Activated CD4-positive, alpha-beta T cell treated with anti-CD3 and anti-CD28 coated beads, Interleukin-2, amount 10 ng/mL, durations not matched to agents 7 days and 5 days (primary cell): ENCODE measurements at regions not wholly inside any gene's neighbourhood (a gene's known extent, or its start where the extent isn't known, plus 50 kb on each side); places are given as distances from the start of the nearest gene placed in this dataset.

ENCODE experiments used
- CTCF ChIA-PET: fragments of 350-600 bp; sonication (Branson Sonifier 250); formaldehyde crosslinking; loops from one replicate; lab custom pipeline; 2021; ENCODE audit warnings: antibody characterized with exemption; lab: Charles Lee
- POLR2A ChIA-PET: fragments of 350-600 bp; sonication (Branson Sonifier 250); formaldehyde crosslinking; loops from one replicate; lab custom pipeline; 2021; ENCODE audit warnings: antibody characterized with exemption; lab: Charles Lee
- DNase-seq: peaks from one replicate; pipeline ENCODE4 v3.0.0-alpha.2; 2020
- H3K27ac Mint-ChIP-seq: one replicate; pipeline ENCODE4 v1.8.0; 2021; ENCODE audit warnings: mild to moderate bottlenecking, moderate library complexity, mixed read lengths
- H3K27me3 Mint-ChIP-seq: one replicate; pipeline ENCODE4 v1.8.0; 2021; ENCODE audit warnings: mixed read lengths
- H3K36me3 Mint-ChIP-seq: one replicate; pipeline ENCODE4 v1.8.0; 2021; ENCODE audit warnings: low read depth, mixed read lengths
- H3K4me1 Mint-ChIP-seq: one replicate; pipeline ENCODE4 v1.8.0; 2021; ENCODE audit warnings: mixed read lengths
- H3K4me3 Mint-ChIP-seq: one replicate; pipeline ENCODE4 v1.8.0; 2021; ENCODE audit warnings: mild to moderate bottlenecking, moderate library complexity, mixed read lengths
- H3K9me3 Mint-ChIP-seq: one replicate; pipeline ENCODE4 v1.8.0; 2021; ENCODE audit warnings: mixed read lengths

GRCh38 chr16:51355875-51356274 is 204.8 kb upstream of the SALL1 start:
- H3K9me3 Mint-ChIP-seq: no peaks in the 10 kb centered on the region

GRCh38 chr16:51355195-51355594 is 204.1 kb upstream of the SALL1 start:
- DNase-seq: no peak
- H3K36me3 Mint-ChIP-seq: no peaks in the 10 kb centered on the region
- H3K27ac Mint-ChIP-seq: no peak overlapping the region
- H3K27me3 Mint-ChIP-seq: no peaks in the 10 kb centered on the region
- ChIA-PET POLR2A (no interaction called here), CTCF (no interaction called here)
- H3K4me1 Mint-ChIP-seq: no peaks in the 10 kb centered on the region
- no peaks in the 10 kb centered on the region for H3K9me3 Mint-ChIP-seq
- no peak overlapping the region for H3K4me3 Mint-ChIP-seq

More at GRCh38 chr16:51355875-51356274, 204.8 kb upstream of the SALL1 start:
- no peaks in the 10 kb centered on the region for H3K4me1 Mint-ChIP-seq
- DNase-seq: no peak
- no peak overlapping the region for H3K27ac Mint-ChIP-seq
- no peaks in the 10 kb centered on the region for H3K36me3 Mint-ChIP-seq
- no peak overlapping the region for H3K4me3 Mint-ChIP-seq
- CTCF ChIA-PET: interaction anchor here (0.6 kb wide), 1 partner anchor 100 kb away, joined by 3 read pairs; no protein-coding TSS in a partner anchor
- POLR2A ChIA-PET: no interaction called here
- no peaks in the 10 kb centered on the region for H3K27me3 Mint-ChIP-seq

GRCh38 chr16:51353055-51353454 is 202.0 kb upstream of the SALL1 start:
- Mint-ChIP-seq H3K4me1 (no peaks in the 10 kb centered on the region), H3K27me3 (no peaks in the 10 kb centered on the region), H3K36me3 (no peaks in the 10 kb centered on the region), H3K4me3 (no peak overlapping the region), H3K9me3 (no peaks in the 10 kb centered on the region), H3K27ac (no peak overlapping the region)
- DNase-seq: no peak
- POLR2A ChIA-PET: no interaction called here
- CTCF ChIA-PET: no interaction called here

DNA sequence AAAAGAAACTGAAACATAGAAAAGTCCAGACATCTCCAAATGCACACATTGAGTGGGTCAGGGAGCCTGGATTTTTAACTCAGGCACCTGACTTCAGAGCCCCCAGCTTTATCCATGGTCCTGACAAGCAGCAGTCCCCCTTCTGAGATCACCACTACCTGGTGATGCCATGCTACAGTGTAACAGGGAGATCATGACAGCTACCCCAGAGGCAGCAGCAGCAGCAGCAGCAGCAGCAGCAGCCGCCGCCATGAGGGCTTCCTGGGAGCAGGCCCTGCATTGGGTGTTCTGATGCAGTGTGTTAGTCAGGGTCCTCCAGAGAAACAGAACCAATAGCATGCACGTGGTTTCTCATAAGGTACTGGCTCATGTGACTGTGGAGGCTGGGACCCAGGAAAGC is 198.6 kb upstream of the SALL1 start:
- H3K9me3 Mint-ChIP-seq: no peaks in the 10 kb centered on the region
- POLR2A ChIA-PET: no interaction called here
- no peak overlapping the region for H3K4me3 Mint-ChIP-seq
- no peaks in the 10 kb centered on the region for H3K4me1 Mint-ChIP-seq
- H3K27ac Mint-ChIP-seq: no peak overlapping the region
- no peaks in the 10 kb centered on the region for H3K36me3 Mint-ChIP-seq
- CTCF ChIA-PET: interaction anchor here (0.6 kb wide), 1 partner anchor 452 kb away, joined by 3 read pairs; no protein-coding TSS in a partner anchor
- H3K27me3 Mint-ChIP-seq: no peaks in the 10 kb centered on the region
- DNase-seq: no peak

DNA sequence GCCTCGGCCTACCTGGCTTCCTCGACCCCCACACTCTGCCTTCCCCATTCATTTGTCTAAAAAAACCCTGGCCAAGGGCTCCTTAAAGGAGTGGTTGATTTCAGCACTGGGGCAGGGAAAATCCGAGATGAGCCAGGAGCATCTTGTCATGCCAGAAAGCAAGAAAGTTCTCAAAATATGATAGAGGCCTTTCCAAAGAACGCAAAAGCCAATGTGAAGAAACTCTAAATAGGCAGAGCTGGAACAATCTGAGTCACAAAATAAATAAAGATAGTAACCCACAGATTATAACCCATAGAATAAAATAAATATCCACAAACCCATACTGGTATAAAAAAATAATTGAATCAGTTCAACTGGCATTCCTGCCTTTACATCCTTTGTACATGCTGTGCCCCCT is 192.3 kb upstream of the SALL1 start:
- no peak for DNase-seq
- CTCF ChIA-PET: no interaction called here
- H3K27ac Mint-ChIP-seq: no peak overlapping the region

DNA sequence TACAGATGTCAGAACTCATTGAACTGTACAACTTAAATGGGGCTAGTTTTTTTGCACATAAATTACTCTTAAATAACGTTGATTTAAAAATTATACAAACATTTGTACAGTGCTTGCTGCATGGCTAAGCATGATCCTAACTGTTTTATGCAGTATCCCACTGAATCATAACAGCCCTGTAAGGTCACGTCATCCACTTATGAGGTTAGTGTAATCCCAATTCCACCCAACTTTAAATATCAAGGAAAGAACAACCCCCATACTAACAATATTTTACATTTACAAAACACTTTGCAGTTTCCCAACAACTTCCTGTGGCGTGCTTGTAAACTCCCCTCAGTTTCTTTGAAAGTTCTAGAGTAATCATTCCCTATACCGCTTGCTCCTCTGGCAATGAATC is 190.1 kb upstream of the SALL1 start:
- POLR2A ChIA-PET: no interaction called here
- CTCF ChIA-PET: no interaction called here
- Mint-ChIP-seq H3K36me3 (no peaks in the 10 kb centered on the region), H3K4me1 (no peaks in the 10 kb centered on the region), H3K27me3 (no peaks in the 10 kb centered on the region), H3K9me3 (no peaks in the 10 kb centered on the region), H3K4me3 (no peak overlapping the region), H3K27ac (no peak overlapping the region)
- no peak for DNase-seq

More for the DNA sequence above, 192.3 kb upstream of the SALL1 start:
- Mint-ChIP-seq H3K27me3 (no peaks in the 10 kb centered on the region), H3K4me3 (no peak overlapping the region), H3K4me1 (no peaks in the 10 kb centered on the region), H3K36me3 (no peaks in the 10 kb centered on the region), H3K9me3 (no peaks in the 10 kb centered on the region)
- POLR2A ChIA-PET: no interaction called here

- H3K9me3 Mint-ChIP-seq: no peaks in the 10 kb centered on the region
- ChIA-PET POLR2A (no interaction called here), CTCF (no interaction called here)
- H3K27me3 Mint-ChIP-seq: no peaks in the 10 kb centered on the region
- DNase-seq: no peak
- H3K4me1 Mint-ChIP-seq: no peaks in the 10 kb centered on the region
- H3K36me3 Mint-ChIP-seq: no peaks in the 10 kb centered on the region
- H3K27ac Mint-ChIP-seq: no peak overlapping the region
- H3K4me3 Mint-ChIP-seq: no peak overlapping the region
Measured at GRCh38 chr16:51337662-51338061, 186.6 kb upstream of the SALL1 start.

DNA sequence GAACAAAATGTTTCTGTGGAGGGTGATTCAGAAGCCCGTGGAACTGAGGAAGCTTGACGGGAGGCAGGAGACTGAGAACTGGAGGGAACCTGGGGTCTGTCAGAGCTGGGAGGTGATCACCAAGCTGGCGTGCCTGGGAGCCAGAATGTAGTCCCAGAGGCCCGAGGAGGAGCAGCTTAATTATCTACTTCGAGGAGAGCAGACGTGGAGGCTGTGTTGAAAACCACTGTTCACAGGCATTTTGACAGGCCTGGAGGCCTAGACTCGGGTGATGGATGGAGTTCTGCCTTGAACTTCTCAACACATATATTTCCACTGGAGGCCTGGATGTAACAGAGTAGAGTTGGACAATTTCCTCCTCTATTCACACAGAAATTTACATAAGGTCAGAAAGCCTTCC is 177.7 kb upstream of the SALL1 start:
- no peak for DNase-seq
- H3K4me1 Mint-ChIP-seq: no peaks in the 10 kb centered on the region
- no peaks in the 10 kb centered on the region for H3K9me3 Mint-ChIP-seq
- H3K27ac Mint-ChIP-seq: no peak overlapping the region
- ChIA-PET CTCF (no interaction called here), POLR2A (no interaction called here)
- no peak overlapping the region for H3K4me3 Mint-ChIP-seq
- no peaks in the 10 kb centered on the region for H3K27me3 Mint-ChIP-seq
- H3K36me3 Mint-ChIP-seq: no peaks in the 10 kb centered on the region

GRCh38 chr16:51327001-51327400 is 175.9 kb upstream of the SALL1 start:
- Mint-ChIP-seq H3K27ac (no peak overlapping the region), H3K27me3 (no peaks in the 10 kb centered on the region), H3K36me3 (no peaks in the 10 kb centered on the region), H3K9me3 (no peaks in the 10 kb centered on the region), H3K4me1 (no peaks in the 10 kb centered on the region), H3K4me3 (no peak overlapping the region)
- ChIA-PET POLR2A (no interaction called here), CTCF (no interaction called here)
- no peak for DNase-seq

- no peaks in the 10 kb centered on the region for H3K27me3 Mint-ChIP-seq
- ChIA-PET POLR2A (no interaction called here), CTCF (no interaction called here)
- no peak overlapping the region for H3K4me3 Mint-ChIP-seq
- no peak for DNase-seq
- H3K4me1 Mint-ChIP-seq: no peaks in the 10 kb centered on the region
- H3K36me3 Mint-ChIP-seq: no peaks in the 10 kb centered on the region
- H3K9me3 Mint-ChIP-seq: no peaks in the 10 kb centered on the region
- no peak overlapping the region for H3K27ac Mint-ChIP-seq
Measured at GRCh38 chr16:51326131-51326856, 175.2 kb upstream of the SALL1 start.

DNA sequence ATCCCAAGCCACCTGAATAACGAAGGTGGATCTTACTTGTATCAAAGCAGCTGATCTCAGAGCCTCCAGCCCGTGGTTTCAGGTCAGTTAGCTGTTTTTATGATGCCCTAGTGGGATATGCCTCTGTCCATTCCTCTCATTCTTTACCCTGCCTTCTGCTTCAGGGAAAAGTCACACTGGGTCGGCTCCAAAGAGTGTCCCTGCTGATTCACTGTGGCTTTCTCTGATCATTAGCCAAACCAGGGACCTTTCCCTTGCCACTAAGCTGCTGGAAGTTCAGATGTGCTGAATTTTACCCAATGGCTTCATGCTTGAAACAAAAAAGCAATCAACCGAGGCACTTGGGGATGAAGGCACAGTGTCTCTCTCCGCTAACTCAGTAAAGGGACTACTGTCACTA is 170.2 kb upstream of the SALL1 start:
- no peak for DNase-seq
- Mint-ChIP-seq H3K27me3 (no peaks in the 10 kb centered on the region), H3K9me3 (no peaks in the 10 kb centered on the region), H3K4me3 (no peak overlapping the region), H3K36me3 (no peaks in the 10 kb centered on the region), H3K27ac (peak overlapping the region; percentile 19), H3K4me1 (no peaks in the 10 kb centered on the region)
- ChIA-PET POLR2A (no interaction called here), CTCF (interaction anchor here (1.0 kb wide), 1 partner anchor 32 kb away, joined by 3 read pairs; no protein-coding TSS in a partner anchor)

GRCh38 chr16:51317575-51317974 is 166.5 kb upstream of the SALL1 start:
- no peaks in the 10 kb centered on the region for H3K4me1 Mint-ChIP-seq
- no peaks in the 10 kb centered on the region for H3K27me3 Mint-ChIP-seq
- POLR2A ChIA-PET: no interaction called here
- no peaks in the 10 kb centered on the region for H3K9me3 Mint-ChIP-seq
- CTCF ChIA-PET: no interaction called here
- H3K4me3 Mint-ChIP-seq: no peak overlapping the region
- no peak for DNase-seq
- H3K36me3 Mint-ChIP-seq: no peaks in the 10 kb centered on the region
- H3K27ac Mint-ChIP-seq: no peak overlapping the region

DNA sequence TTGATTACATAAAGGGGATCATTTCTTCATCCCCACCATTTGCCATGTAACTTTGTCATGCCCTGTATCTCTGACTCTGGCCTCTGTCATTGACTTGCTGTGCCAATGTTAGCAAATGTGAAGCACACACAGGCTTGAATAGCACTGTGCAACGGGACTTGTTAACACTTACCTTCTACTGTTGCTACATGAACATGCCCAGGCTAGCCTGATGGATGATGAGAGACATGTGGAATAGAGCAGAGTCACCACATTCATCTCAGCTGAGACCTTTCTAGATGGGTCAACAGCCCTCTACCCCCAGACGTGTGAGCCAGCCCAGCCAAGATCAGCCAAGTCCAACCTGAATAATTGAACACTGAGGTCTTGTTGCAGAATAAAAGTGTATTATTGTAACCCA is 162.1 kb upstream of the SALL1 start:
- no peak overlapping the region for H3K4me3 Mint-ChIP-seq
- no peak for DNase-seq
- ChIA-PET CTCF (no interaction called here), POLR2A (no interaction called here)
- no peaks in the 10 kb centered on the region for H3K27me3 Mint-ChIP-seq
- no peak overlapping the region for H3K27ac Mint-ChIP-seq
- no peaks in the 10 kb centered on the region for H3K36me3 Mint-ChIP-seq
- H3K4me1 Mint-ChIP-seq: no peaks in the 10 kb centered on the region
- no peaks in the 10 kb centered on the region for H3K9me3 Mint-ChIP-seq
